ENCODE measurements at regions not wholly inside any gene's neighbourhood (a gene's known extent, or its start where the extent isn't known, plus 50 kb on each side); places are given as distances from the start of the nearest gene placed in this dataset.

- Histone ChIP-seq H4K91ac (ENCODE audit: insufficient read length, low read depth, low read length) (no peak overlapping the region), H3K27ac (ENCODE audit: insufficient read length, low read depth, low read length) (no peak overlapping the region), H3K27me3 (ENCODE audit: insufficient read depth, low read length) (no peaks in the 10 kb centered on the region), H3K9me3 (ENCODE audit: control insufficient read depth, low read depth, low read length) (no peaks in the 10 kb centered on the region), H4K20me1 (ENCODE audit: control insufficient read depth, insufficient read depth, insufficient read length) (no peaks in the 10 kb centered on the region), H3K9ac (ENCODE audit: extremely low read depth, insufficient read length, low read length) (no peak overlapping the region), H4K5ac (ENCODE audit: insufficient read length, low read depth, low read length) (no peak overlapping the region), H2BK12ac (ENCODE audit: insufficient read length, low read depth, low read length) (no peak overlapping the region), H3K18ac (ENCODE audit: insufficient read length, low read depth, low read length) (no peak overlapping the region), H2BK5ac (ENCODE audit: insufficient read length, low read length) (no peak overlapping the region), H3K79me2 (ENCODE audit: insufficient read depth, low read length) (no peaks in the 10 kb centered on the region), H4K8ac (replicated peaks; ENCODE audit: insufficient read length, low read depth, low read length) (no peak overlapping the region), H3K23me2 (ENCODE audit: insufficient read length, low read depth, low read length, poor library complexity, severe bottlenecking) (no peaks in the 10 kb centered on the region), H2AFZ (ENCODE audit: low read length) (no peak overlapping the region), H3K4ac (ENCODE audit: low read depth, low read length) (no peak overlapping the region), H3K4me2 (ENCODE audit: insufficient read depth, insufficient read length, low read length) (no peak overlapping the region), H2AK5ac (ENCODE audit: insufficient read length, low read length) (no peak overlapping the region), H3K23ac (ENCODE audit: insufficient read length, low read depth, low read length) (no peak overlapping the region), H3K56ac (ENCODE audit: insufficient read length, low read depth, low read length) (no peak overlapping the region), H3K14ac (ENCODE audit: insufficient read depth, low read length) (no peak overlapping the region), H2BK15ac (ENCODE audit: low read depth, low read length) (no peak overlapping the region), H3T11ph (ENCODE audit: low read length) (no peak overlapping the region), H3K79me1 (ENCODE audit: insufficient read depth, low read depth, low read length, poor library complexity, severe bottlenecking) (no peaks in the 10 kb centered on the region), H3K4me1 (ENCODE audit: insufficient read depth, low read length) (peaks cover 6% of the 10 kb centered on the region), H2BK20ac (ENCODE audit: low read depth, low read length, poor library complexity, severe bottlenecking) (no peak overlapping the region), H2BK120ac (ENCODE audit: low read depth, low read length, poor library complexity, severe bottlenecking) (no peak overlapping the region)
- H3K4me3 Mint-ChIP-seq, result no peak overlapping the region
- H3K27me3 Mint-ChIP-seq (ENCODE audit: low read depth), result no peaks in the 10 kb centered on the region
- no peak overlapping the region for H3K27ac Mint-ChIP-seq
- H3K9me3 Mint-ChIP-seq, result peaks cover 0 to 2% of the 10 kb centered on the region in 2 experiments; a peak in 2 of 5 replicates
- H3K36me3 Mint-ChIP-seq (ENCODE audit: insufficient read depth in 1 of 3, low read depth in 3 of 3), result no peaks in the 10 kb centered on the region
- WGBS (ENCODE audit: extremely low coverage, insufficient read length, low lambda C conversion rate), result no CpG with 5 or more reads among the region's 4 CpGs
- TF ChIP-seq, protein P1, sequence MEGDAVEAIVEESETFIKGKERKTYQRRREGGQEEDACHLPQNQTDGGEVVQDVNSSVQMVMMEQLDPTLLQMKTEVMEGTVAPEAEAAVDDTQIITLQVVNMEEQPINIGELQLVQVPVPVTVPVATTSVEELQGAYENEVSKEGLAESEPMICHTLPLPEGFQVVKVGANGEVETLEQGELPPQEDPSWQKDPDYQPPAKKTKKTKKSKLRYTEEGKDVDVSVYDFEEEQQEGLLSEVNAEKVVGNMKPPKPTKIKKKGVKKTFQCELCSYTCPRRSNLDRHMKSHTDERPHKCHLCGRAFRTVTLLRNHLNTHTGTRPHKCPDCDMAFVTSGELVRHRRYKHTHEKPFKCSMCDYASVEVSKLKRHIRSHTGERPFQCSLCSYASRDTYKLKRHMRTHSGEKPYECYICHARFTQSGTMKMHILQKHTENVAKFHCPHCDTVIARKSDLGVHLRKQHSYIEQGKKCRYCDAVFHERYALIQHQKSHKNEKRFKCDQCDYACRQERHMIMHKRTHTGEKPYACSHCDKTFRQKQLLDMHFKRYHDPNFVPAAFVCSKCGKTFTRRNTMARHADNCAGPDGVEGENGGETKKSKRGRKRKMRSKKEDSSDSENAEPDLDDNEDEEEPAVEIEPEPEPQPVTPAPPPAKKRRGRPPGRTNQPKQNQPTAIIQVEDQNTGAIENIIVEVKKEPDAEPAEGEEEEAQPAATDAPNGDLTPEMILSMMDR (conservative IDR thresholded peaks at IDR 0.05), result no peak
- DNase-seq, result no peak
- peaks cover 24 to 26% of the 10 kb centered on the region in 2 experiments for H3K4me1 Mint-ChIP-seq
Measured at GRCh38 chr2:144893464-144893863, 373.5 kb upstream of the ZEB2 start.
